Lower leg skin (tissue), 4 donors: ENCODE measurements at regions not wholly inside any gene's neighbourhood (a gene's known extent, or its start where the extent isn't known, plus 50 kb on each side); places are given as distances from the start of the nearest gene placed in this dataset.

Experiments
- DNase-seq, 2 donors: peaks; one replicate each; pipeline ENCODE4 v3.0.0-alpha.2; 2019; ENCODE audit warnings: low spot score in 2 of 2
- H3K4me3 ChIP-seq: fragments of 200-600 bp; sonication (generic); 2 replicates; pipeline ENCODE4 v1.5.1; 2017; ENCODE audit warnings: mild to moderate bottlenecking, low read depth; ENCODE audit not compliant: poor library complexity, severe bottlenecking
- POLR2A ChIP-seq, 2 donors: fragments of 450-650 bp; IDR thresholded peaks; one replicate each; pipeline ENCODE4 v1.6.1; 2016 to 2017; ENCODE audit warnings: antibody characterized with exemption in 2 of 2, mild to moderate bottlenecking in 1 of 2, moderate library complexity in 1 of 2
- WGBS, 2 donors: methylation state at CpG; one replicate each; pipeline ENCODE4 v1.1.5; 2018; 5-methylcytosine and 5-hydroxymethylcytosine counted together
- intact Hi-C: fragments of 100-400 bp; cut with DNase I; formaldehyde crosslinking; loops from one replicate; pipeline ENCODE4 v1.15.0; 2023; ENCODE audit warnings: low total_unique reads
- TF ChIP-seq, protein P1 (sequence below), 3 donors: fragments of 450-650 bp; IDR thresholded peaks; one replicate each; pipeline ENCODE4 v1.5.1; 2016; ENCODE audit warnings: antibody characterized with exemption in 3 of 3, mild to moderate bottlenecking in 3 of 3, moderate library complexity in 2 of 3

GRCh38 chr20:1724901-1725300 lies 67.3 kb upstream of the SIRPG start:
- DNase-seq, result no peak
- H3K4me3 ChIP-seq, result no peak overlapping the region
- WGBS, 2 donors, result 78 to 94% methylated on average over 3 of the region's 3 CpGs
- intact Hi-C loops, result no loop called here
- TF ChIP-seq, protein P1, sequence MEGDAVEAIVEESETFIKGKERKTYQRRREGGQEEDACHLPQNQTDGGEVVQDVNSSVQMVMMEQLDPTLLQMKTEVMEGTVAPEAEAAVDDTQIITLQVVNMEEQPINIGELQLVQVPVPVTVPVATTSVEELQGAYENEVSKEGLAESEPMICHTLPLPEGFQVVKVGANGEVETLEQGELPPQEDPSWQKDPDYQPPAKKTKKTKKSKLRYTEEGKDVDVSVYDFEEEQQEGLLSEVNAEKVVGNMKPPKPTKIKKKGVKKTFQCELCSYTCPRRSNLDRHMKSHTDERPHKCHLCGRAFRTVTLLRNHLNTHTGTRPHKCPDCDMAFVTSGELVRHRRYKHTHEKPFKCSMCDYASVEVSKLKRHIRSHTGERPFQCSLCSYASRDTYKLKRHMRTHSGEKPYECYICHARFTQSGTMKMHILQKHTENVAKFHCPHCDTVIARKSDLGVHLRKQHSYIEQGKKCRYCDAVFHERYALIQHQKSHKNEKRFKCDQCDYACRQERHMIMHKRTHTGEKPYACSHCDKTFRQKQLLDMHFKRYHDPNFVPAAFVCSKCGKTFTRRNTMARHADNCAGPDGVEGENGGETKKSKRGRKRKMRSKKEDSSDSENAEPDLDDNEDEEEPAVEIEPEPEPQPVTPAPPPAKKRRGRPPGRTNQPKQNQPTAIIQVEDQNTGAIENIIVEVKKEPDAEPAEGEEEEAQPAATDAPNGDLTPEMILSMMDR (IDR thresholded peaks at IDR 0.05), result no peak
- no peak for TF ChIP-seq POLR2A (IDR thresholded peaks at IDR 0.05)

DNA sequence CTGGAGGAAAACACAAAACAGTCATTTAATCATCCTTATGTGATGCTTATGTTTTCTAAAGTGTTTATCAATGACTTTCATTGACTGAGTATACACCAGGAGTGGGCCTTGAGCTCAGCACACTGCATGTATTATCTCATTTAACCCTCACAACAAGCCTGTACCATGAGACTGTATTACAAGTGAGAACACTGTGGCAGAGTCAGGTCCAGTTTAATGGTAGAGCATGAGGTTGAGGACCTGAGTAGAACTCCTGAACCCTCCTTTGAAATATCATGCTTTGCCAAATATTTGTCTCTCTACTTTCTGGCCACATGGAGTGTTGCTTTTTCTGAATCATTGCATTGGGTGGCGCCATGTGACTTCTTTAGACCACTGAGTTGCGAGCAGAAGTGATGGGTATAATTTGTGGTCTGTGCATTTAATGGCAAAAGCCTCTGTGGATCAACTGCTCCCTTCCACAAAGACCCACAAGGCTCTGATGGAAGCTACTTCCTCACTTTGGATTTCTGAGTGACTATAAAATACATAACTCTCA lies 65.0 kb upstream of the SIRPG start:
- H3K4me3 ChIP-seq, result no peak overlapping the region
- intact Hi-C loops, result no loop called here
- WGBS, 2 donors, result 82 to 95% methylated on average over 2 of the region's 2 CpGs
- DNase-seq, result no peak
- TF ChIP-seq, protein P1 (IDR thresholded peaks at IDR 0.05), result no peak
- TF ChIP-seq POLR2A (IDR thresholded peaks at IDR 0.05), result no peak

- DNase-seq, result no peak
- WGBS, 2 donors, result 60 to 78% methylated on average over 6 of the region's 6 CpGs
- intact Hi-C loops, result no loop called here
- no peak overlapping the region for H3K4me3 ChIP-seq
- TF ChIP-seq POLR2A (IDR thresholded peaks at IDR 0.05), result no peak
- TF ChIP-seq, protein P1 (IDR thresholded peaks at IDR 0.05), result no peak
These were observed 64.3 kb upstream of the SIRPG start for GRCh38 chr20:1721687-1722512.

DNA sequence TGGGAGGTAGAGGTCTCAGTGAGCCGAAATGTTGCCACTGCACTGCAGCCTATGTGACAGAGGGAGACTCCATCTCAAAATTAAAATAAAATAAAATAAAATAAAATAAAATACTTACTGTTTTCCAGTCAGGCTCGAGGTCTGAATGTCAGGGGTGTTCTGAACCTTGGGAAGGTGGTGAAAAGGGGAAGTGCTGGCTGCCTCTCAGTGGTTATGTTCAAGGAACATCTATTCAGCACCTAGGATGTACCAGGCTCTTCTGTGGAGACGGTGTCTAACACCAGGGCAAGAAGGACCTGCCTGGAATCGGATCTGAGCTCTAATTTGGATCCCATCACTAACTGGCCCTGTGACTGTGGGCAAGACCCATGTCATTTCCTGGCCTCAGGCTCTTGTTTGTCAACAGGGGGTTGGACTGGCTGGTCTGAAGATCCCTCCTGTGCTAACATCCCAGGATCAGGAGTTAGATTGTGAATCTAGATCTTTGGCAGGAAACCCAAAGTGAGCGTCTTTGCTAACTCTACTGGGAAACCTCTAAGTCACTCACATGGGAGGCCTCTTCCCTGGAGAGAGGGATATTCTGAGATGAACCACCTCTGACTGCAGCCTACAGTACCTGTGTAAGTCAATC lies 63.4 kb upstream of the SIRPG start:
- intact Hi-C loops, result no loop called here
- no peak overlapping the region for H3K4me3 ChIP-seq
- no peak for DNase-seq
- TF ChIP-seq, protein P1 (IDR thresholded peaks at IDR 0.05), result no peak
- no peak for TF ChIP-seq POLR2A (IDR thresholded peaks at IDR 0.05)
- 80 to 84% methylated on average over 5 of the region's 5 CpGs for WGBS, 2 donors

- H3K4me3 ChIP-seq, result no peak overlapping the region
- no peak for DNase-seq
- TF ChIP-seq, protein P1 (IDR thresholded peaks at IDR 0.05), result no peak
- TF ChIP-seq POLR2A (IDR thresholded peaks at IDR 0.05), result no peak
- WGBS, 2 donors, result 69 to 90% methylated on average over 4 of the region's 4 CpGs
- intact Hi-C loops, result no loop called here
These were observed 62.6 kb upstream of the SIRPG start for GRCh38 chr20:1720226-1720625.
